Endothelial cell of umbilical vein (primary cell): ENCODE measurements at regions not wholly inside any gene's neighbourhood (a gene's known extent, or its start where the extent isn't known, plus 50 kb on each side); places are given as distances from the start of the nearest gene placed in this dataset.

Experiments
- BruUV-seq: library from RNA; stranded (reverse); fragments of 400-500 nt; replicated peaks from 2 replicates; lab custom pipeline; 2021; lab: Mats Ljungman, UMichigan
- CTCF ChIA-PET: fragments of 300-600, 350-600 bp; sonication (Branson Sonifier 250); formaldehyde crosslinking; loops from one replicate; lab custom pipeline; 2021; ENCODE audit warnings: antibody characterized with exemption, inconsistent platforms; lab: Charles Lee
- POLR2A ChIA-PET: fragments of 300-600, 350-600 bp; sonication (Branson Sonifier 250); formaldehyde crosslinking; loops from one replicate; lab custom pipeline; 2021; ENCODE audit warnings: antibody characterized with exemption, inconsistent platforms; lab: Charles Lee
- DNase-seq: peaks from one replicate; pipeline ENCODE4 v3.0.0-alpha.2; 2011; ENCODE audit warnings: low read depth, low spot score
- FAIRE-seq: peaks from 2 replicates; lab custom pipeline; 2011; peaks lifted over from hg19 to GRCh38; lab: Jason Lieb, UNC
- H2AFZ ChIP-seq: 2 replicates; pipeline ENCODE4 v1.6.0; 2012; ENCODE audit warnings: low read depth, low read length, control low read depth, inconsistent platforms
- H3K27ac ChIP-seq: 2 replicates; pipeline ENCODE4 v1.5.1; 2011; ENCODE audit warnings: low read depth, mild to moderate bottlenecking, control low read depth, low read length, moderate library complexity; ENCODE audit not compliant: insufficient read depth
- H3K27me3 ChIP-seq, 2 experiments: 2 replicates each; pipeline versions ENCODE4 v1.6.0 to v1.6.1; 2011; ENCODE audit warnings: low read length in 2 of 2, mixed read lengths in 1 of 2; ENCODE audit not compliant: control insufficient read depth in 2 of 2, insufficient read depth in 2 of 2
- H3K36me3 ChIP-seq, 2 experiments: 2 replicates in 1 of 2; 3 replicates in 1 of 2; pipeline ENCODE4 v1.5.1; 2011; ENCODE audit warnings: low read length in 2 of 2, mild to moderate bottlenecking in 1 of 2, moderate library complexity in 1 of 2; ENCODE audit not compliant: control insufficient read depth in 2 of 2, insufficient read depth in 2 of 2; ENCODE audit errors: extremely low read depth in 1 of 2
- H3K4me1 ChIP-seq: 3 replicates; pipeline ENCODE4 v1.5.1; 2011; ENCODE audit warnings: mild to moderate bottlenecking, low read length; ENCODE audit not compliant: control insufficient read depth, insufficient read depth; ENCODE audit errors: extremely low read depth
- H3K4me2 ChIP-seq: 2 replicates; pipeline ENCODE4 v1.6.1; 2011; ENCODE audit warnings: low read length, control low read depth, mixed read lengths; ENCODE audit not compliant: insufficient read depth
- H3K4me3 ChIP-seq, 3 experiments: fragments of 200-600 bp in 1 of 3; sonication (generic), shearing (Covaris generic) in 1 of 3; replicated peaks in 1 of 3; 2 replicates each; pipeline ENCODE4 v1.5.1; 2011 to 2016; ENCODE audit warnings: control low read depth in 3 of 3, low read length in 3 of 3, mild to moderate bottlenecking in 2 of 3, inconsistent platforms in 1 of 3, low read depth in 1 of 3, moderate library complexity in 1 of 3; ENCODE audit not compliant: insufficient read depth in 1 of 3
- H3K79me2 ChIP-seq: 2 replicates; pipeline ENCODE4 v1.6.0; 2012; ENCODE audit warnings: low read length, inconsistent platforms; ENCODE audit not compliant: control insufficient read depth, insufficient read depth
- H3K9ac ChIP-seq: replicated peaks from 2 replicates; pipeline ENCODE3; 2011; ENCODE audit warnings: low read length, control low read depth; ENCODE audit not compliant: insufficient read depth; ENCODE audit errors: extremely low read depth
- H3K9me1 ChIP-seq: replicated peaks from 3 replicates; pipeline ENCODE4 v1.6.0; 2011; ENCODE audit warnings: mild to moderate bottlenecking, low read length; ENCODE audit not compliant: control insufficient read depth, insufficient read depth; ENCODE audit errors: extremely low read depth
- H3K9me3 ChIP-seq: replicated peaks from 2 replicates; pipeline ENCODE4 v1.5.1; 2012; ENCODE audit warnings: low read length, inconsistent platforms; ENCODE audit not compliant: control insufficient read depth, insufficient read depth
- H4K20me1 ChIP-seq: replicated peaks from 2 replicates; pipeline ENCODE3; 2011; ENCODE audit warnings: mild to moderate bottlenecking, low read length; ENCODE audit not compliant: control insufficient read depth, insufficient read depth; ENCODE audit errors: extremely low read depth
- EZH2 ChIP-seq: IDR thresholded peaks from 2 replicates; pipeline ENCODE4 v1.6.1; 2012; ENCODE audit warnings: borderline replicate concordance, low read depth, mild to moderate bottlenecking, moderate library complexity, low read length, inconsistent platforms; ENCODE audit not compliant: severe bottlenecking
- FOS ChIP-seq: IDR thresholded peaks from 2 replicates; pipeline ENCODE4 v1.6.1; 2011; ENCODE audit warnings: mild to moderate bottlenecking, low read length, moderate library complexity, borderline replicate concordance; ENCODE audit not compliant: insufficient read depth
- GATA2 ChIP-seq: IDR thresholded peaks from 2 replicates; pipeline ENCODE4 v1.7.0; 2011; ENCODE audit warnings: low read depth, mild to moderate bottlenecking, moderate library complexity, mixed read lengths, low read length; ENCODE audit not compliant: insufficient read length, insufficient read depth
- JUN ChIP-seq: IDR thresholded peaks from 2 replicates; pipeline ENCODE4 v1.6.1; 2011; ENCODE audit warnings: borderline replicate concordance, low read depth; ENCODE audit not compliant: insufficient read length, insufficient read depth
- MAX ChIP-seq: IDR thresholded peaks from 2 replicates; pipeline ENCODE4 v1.6.1; 2011; ENCODE audit not compliant: insufficient read depth, insufficient read length
- MYC ChIP-seq: IDR thresholded peaks from one replicate; pipeline ENCODE4 v1.6.1; 2011; ENCODE audit warnings: mild to moderate bottlenecking, low read depth, low read length
- POLR2A ChIP-seq: IDR thresholded peaks from 2 replicates; pipeline ENCODE4 v1.6.1; 2012; ENCODE audit warnings: low read depth, mild to moderate bottlenecking, control low read depth, low read length
- POLR2AphosphoS5 ChIP-seq: IDR thresholded peaks from 2 replicates; pipeline ENCODE4 v1.6.1; 2012; ENCODE audit warnings: low read depth, mild to moderate bottlenecking, control low read depth, low read length, moderate library complexity; ENCODE audit not compliant: insufficient read depth
- dilution Hi-C: fragments of 300-500 bp; cut with MboI; formaldehyde crosslinking; loops from one replicate; pipeline ENCODE4 v1.15.0; 2019; ENCODE audit warnings: low sequenced_read_pairs; ENCODE audit not compliant: extremely low pct_ligation_motif_present
- intact Hi-C: fragments of 100-400 bp; cut with micrococcal nuclease; formaldehyde crosslinking; loops from one replicate; pipeline ENCODE4 v1.10.0; 2022
- TF ChIP-seq, protein P1 (sequence below), 2 donors: IDR thresholded peaks; 1 replicate in 1 of 2; 2 replicates in 1 of 2; pipeline ENCODE4 v1.5.1; 2011; ENCODE audit warnings: low read length in 2 of 2, mild to moderate bottlenecking in 2 of 2, moderate library complexity in 2 of 2, control low read depth in 1 of 2, inconsistent platforms in 1 of 2, low read depth in 1 of 2; ENCODE audit not compliant: insufficient read depth in 1 of 2; ENCODE audit errors: extremely low read depth in 1 of 2

- Histone ChIP-seq H4K20me1 (no peaks in the 10 kb centered on the region), H2AFZ (no peak overlapping the region), H3K79me2 (peaks cover 3% of the 10 kb centered on the region), H3K9me1 (no peaks in the 10 kb centered on the region), H3K9me3 (no peaks in the 10 kb centered on the region), H3K36me3 (no peaks in the 10 kb centered on the region), H3K4me2 (no peak overlapping the region), H3K4me3 (no peak overlapping the region), H3K27ac (no peak overlapping the region), H3K27me3 (no peaks in the 10 kb centered on the region), H3K4me1 (peaks cover 24% of the 10 kb centered on the region), H3K9ac (no peak overlapping the region)
- no peak for TF ChIP-seq MYC
- TF ChIP-seq GATA2 = no peak
- TF ChIP-seq EZH2 = no peak
- no peak for TF ChIP-seq POLR2AphosphoS5
- TF ChIP-seq FOS = no peak
- TF ChIP-seq, protein P1, sequence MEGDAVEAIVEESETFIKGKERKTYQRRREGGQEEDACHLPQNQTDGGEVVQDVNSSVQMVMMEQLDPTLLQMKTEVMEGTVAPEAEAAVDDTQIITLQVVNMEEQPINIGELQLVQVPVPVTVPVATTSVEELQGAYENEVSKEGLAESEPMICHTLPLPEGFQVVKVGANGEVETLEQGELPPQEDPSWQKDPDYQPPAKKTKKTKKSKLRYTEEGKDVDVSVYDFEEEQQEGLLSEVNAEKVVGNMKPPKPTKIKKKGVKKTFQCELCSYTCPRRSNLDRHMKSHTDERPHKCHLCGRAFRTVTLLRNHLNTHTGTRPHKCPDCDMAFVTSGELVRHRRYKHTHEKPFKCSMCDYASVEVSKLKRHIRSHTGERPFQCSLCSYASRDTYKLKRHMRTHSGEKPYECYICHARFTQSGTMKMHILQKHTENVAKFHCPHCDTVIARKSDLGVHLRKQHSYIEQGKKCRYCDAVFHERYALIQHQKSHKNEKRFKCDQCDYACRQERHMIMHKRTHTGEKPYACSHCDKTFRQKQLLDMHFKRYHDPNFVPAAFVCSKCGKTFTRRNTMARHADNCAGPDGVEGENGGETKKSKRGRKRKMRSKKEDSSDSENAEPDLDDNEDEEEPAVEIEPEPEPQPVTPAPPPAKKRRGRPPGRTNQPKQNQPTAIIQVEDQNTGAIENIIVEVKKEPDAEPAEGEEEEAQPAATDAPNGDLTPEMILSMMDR (IDR thresholded peaks at IDR 0.05; ENCODE audit: extremely low read depth in 1 of 2, insufficient read depth in 1 of 2, low read depth in 1 of 2, low read length in 2 of 2) = no peak
- TF ChIP-seq JUN = no peak
- no peak for TF ChIP-seq MAX
- no peak for TF ChIP-seq POLR2A
- no TSS peak for BruUV-seq
- ChIA-PET POLR2A (no interaction called here), CTCF (interaction anchor here (1.3 kb wide), 1 partner anchor 33 kb away, joined by 8 read pairs; no protein-coding TSS in a partner anchor)
- intact Hi-C loops = no loop called here
- dilution Hi-C loops = no loop called here
- FAIRE-seq (no peak), DNase-seq (no peak)
Observed at GRCh38 chr22:46038516-46039430, 61.8 kb upstream of the WNT7B start.
